ENCODE measurements at regions not wholly inside any gene's neighbourhood (a gene's known extent, or its start where the extent isn't known, plus 50 kb on each side); places are given as distances from the start of the nearest gene placed in this dataset.
"Not testable (repeated sequence)": the region's sequence is repeated elsewhere in the genome, so short reads cannot be mapped to it uniquely, and the experiment has no call there.

DNA sequence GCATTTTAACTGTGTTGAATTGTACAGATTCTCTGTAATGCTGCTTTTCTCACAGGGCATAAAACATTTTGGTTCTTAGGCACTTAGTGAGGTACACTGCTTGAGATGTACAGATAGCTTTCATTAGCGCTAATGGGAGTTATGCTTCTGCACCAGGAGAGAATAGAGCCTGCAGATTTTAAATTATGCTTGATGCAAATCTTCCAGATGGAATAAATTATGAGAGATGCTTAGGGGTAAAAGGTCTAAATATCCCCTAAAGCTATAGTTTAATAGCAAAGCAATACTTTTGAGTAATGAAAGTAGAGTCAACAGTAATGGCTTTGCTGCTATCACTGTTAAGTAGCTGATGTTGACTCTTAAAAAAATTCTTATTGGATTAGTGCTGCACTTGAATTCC lies 248.9 kb downstream of the S1PR1 start:
- intact Hi-C loops (cut with DNase I; ENCODE audit: low total_unique reads) (no loop called here), in situ Hi-C loops (cut with MboI; ENCODE audit: low pct_ligation_motif_present in 1 of 4, low pct_unique_long_range_greater_than_20kb in 1 of 4, low sequenced_read_pairs in 3 of 4) (no loop called here)
- H3K36me3 ChIP-seq: no peaks in the 10 kb centered on the region
- no peak overlapping the region for H3K27ac ChIP-seq
- TF ChIP-seq, protein P1, sequence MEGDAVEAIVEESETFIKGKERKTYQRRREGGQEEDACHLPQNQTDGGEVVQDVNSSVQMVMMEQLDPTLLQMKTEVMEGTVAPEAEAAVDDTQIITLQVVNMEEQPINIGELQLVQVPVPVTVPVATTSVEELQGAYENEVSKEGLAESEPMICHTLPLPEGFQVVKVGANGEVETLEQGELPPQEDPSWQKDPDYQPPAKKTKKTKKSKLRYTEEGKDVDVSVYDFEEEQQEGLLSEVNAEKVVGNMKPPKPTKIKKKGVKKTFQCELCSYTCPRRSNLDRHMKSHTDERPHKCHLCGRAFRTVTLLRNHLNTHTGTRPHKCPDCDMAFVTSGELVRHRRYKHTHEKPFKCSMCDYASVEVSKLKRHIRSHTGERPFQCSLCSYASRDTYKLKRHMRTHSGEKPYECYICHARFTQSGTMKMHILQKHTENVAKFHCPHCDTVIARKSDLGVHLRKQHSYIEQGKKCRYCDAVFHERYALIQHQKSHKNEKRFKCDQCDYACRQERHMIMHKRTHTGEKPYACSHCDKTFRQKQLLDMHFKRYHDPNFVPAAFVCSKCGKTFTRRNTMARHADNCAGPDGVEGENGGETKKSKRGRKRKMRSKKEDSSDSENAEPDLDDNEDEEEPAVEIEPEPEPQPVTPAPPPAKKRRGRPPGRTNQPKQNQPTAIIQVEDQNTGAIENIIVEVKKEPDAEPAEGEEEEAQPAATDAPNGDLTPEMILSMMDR (IDR thresholded peaks at IDR 0.05): no peak
- TF ChIP-seq POLR2AphosphoS5 (IDR thresholded peaks at IDR 0.05) (no peak), EP300 (IDR thresholded peaks at IDR 0.05; ENCODE audit: low read depth) (no peak), POLR2A (IDR thresholded peaks at IDR 0.05) (no peak)
- DNase-seq: no peak
- no peaks in the 10 kb centered on the region for H3K9me3 ChIP-seq
- no peaks in the 10 kb centered on the region for H3K4me1 ChIP-seq
- 0 to 25% methylated on average over 1 of the region's 1 CpG for WGBS, 2 donors (ENCODE audit: low coverage in 1 of 2)
- H3K27me3 ChIP-seq: no peaks in the 10 kb centered on the region
- no peak overlapping the region for H3K4me3 ChIP-seq

DNA sequence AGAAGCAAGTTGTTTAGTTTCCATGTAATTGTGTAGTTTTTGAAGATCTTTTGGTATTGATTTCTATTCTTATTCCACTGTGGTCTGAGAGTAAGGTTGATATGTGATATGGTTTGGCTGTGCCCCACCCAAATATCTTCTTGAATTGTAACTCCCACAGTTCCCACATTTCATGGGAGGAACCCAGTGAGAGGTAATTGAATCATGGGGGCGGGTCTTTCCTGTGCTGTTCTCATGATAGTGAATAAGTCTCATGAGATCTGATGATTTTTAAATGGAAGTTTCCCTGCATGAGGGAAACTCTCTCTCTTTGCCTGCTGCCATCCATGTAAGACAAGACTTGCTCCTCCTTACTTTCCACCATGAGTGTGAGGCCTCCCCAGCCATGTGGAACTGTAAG lies 255.3 kb downstream of the S1PR1 start:
- DNase-seq; in situ Hi-C loops (cut with MboI; ENCODE audit: low pct_ligation_motif_present in 1 of 4, low pct_unique_long_range_greater_than_20kb in 1 of 4, low sequenced_read_pairs in 3 of 4); H3K36me3 ChIP-seq; intact Hi-C loops (cut with DNase I; ENCODE audit: low total_unique reads); H3K27ac ChIP-seq; H3K27me3 ChIP-seq; H3K4me3 ChIP-seq; H3K9me3 ChIP-seq; H3K4me1 ChIP-seq: not testable (repeated sequence)
- 70 to 78% methylated on average over 1 of the region's 1 CpG for WGBS, 2 donors (ENCODE audit: low coverage in 1 of 2)

DNA sequence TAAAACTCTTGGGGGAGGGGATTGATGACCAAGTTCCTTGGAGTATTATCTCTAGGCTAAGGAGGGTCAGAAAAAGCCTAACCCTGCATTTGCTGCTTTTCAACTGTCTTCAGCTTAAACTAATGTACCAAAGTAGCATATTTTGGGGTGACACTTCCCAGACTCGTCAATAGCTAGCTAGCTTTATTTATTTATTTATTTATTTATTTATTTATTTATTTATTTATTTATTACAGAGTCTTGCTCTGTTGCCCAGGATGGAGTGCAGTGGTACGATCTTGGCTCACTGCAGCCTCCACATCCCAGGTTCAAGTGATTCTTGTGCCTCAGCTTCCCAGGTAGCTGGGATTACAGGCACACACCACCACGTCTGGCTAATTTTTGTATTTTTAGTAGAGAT lies 257.1 kb downstream of the S1PR1 start:
- intact Hi-C loops (cut with DNase I; ENCODE audit: low total_unique reads): not testable (repeated sequence)

DNA sequence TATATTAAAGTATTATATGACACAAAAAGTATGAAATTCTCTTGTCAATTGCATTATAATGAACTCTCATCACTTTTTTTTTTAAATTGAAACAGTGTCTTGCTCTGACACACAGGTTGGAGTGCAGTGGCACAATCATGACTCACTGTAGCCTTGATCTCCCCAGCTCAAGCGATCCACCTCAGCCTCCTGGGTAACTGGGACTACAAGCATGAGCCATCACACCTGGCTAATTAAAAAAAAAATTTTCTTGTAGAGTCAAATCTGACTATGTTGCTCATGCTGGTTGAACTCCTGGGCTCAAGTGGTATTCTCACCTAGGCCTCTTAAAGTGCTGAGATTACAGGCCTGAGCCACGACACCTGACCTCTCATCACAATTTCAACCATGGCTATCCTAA lies 259.3 kb downstream of the S1PR1 start:
- Histone ChIP-seq H3K9me3 (no peaks in the 10 kb centered on the region), H3K4me3 (no peak overlapping the region), H3K27ac (no peak overlapping the region), H3K4me1 (no peaks in the 10 kb centered on the region), H3K27me3 (no peaks in the 10 kb centered on the region), H3K36me3 (no peaks in the 10 kb centered on the region)
- intact Hi-C loops (cut with DNase I; ENCODE audit: low total_unique reads): no loop called here
- in situ Hi-C loops (cut with MboI; ENCODE audit: low pct_ligation_motif_present in 1 of 4, low pct_unique_long_range_greater_than_20kb in 1 of 4, low sequenced_read_pairs in 3 of 4): no loop called here
- no peak for DNase-seq
- 77 to 100% methylated on average over 1 to 2 of the region's 2 CpGs for WGBS, 2 donors (ENCODE audit: low coverage in 1 of 2)
- TF ChIP-seq, protein P1 (IDR thresholded peaks at IDR 0.05): no peak
- TF ChIP-seq POLR2A (IDR thresholded peaks at IDR 0.05) (no peak), POLR2AphosphoS5 (IDR thresholded peaks at IDR 0.05) (no peak), EP300 (IDR thresholded peaks at IDR 0.05; ENCODE audit: low read depth) (no peak)

More for the DNA sequence above, 257.1 kb downstream of the S1PR1 start:
- H3K27ac ChIP-seq; H3K9me3 ChIP-seq; DNase-seq; H3K4me1 ChIP-seq; H3K4me3 ChIP-seq; H3K27me3 ChIP-seq; H3K36me3 ChIP-seq; in situ Hi-C loops (cut with MboI; ENCODE audit: low pct_ligation_motif_present in 1 of 4, low pct_unique_long_range_greater_than_20kb in 1 of 4, low sequenced_read_pairs in 3 of 4): not testable (repeated sequence)
- 74 to 79% methylated on average over 3 of the region's 3 CpGs for WGBS, 2 donors (ENCODE audit: low coverage in 1 of 2)

DNA sequence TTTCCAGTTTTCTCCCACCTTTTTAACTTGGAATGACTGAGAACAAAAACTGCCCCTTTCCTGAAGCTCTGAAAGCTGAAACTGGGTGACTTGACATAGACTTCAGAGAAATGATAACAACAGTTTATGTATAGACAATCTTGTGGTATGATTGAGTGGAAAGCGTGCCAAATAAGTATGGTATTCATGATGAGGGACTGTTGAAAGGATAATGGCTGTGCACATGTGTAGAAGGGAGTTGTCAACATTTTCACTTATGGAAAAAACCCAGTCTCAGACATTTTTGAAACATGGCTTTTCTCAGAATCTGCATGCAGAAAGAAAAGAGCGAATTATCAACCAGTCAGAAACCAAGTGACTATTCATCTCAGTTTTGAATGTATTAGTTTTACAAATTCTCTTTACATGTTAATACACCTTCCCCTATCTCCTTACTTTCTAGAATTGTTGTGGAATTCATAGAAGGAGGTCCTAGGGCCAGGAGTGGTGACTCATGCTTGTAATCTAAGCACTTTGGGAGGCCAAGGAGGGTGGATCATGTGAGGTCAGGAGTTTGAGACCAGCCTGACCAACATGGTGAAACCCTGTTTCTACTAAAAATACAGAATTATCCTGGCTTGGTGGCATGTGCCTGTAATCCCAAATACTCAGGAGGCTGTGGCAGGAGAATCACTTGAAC lies 261.2 kb downstream of the S1PR1 start:
- TF ChIP-seq POLR2AphosphoS5 (IDR thresholded peaks at IDR 0.05) (no peak), POLR2A (IDR thresholded peaks at IDR 0.05) (no peak), EP300 (IDR thresholded peaks at IDR 0.05; ENCODE audit: low read depth) (no peak)
- TF ChIP-seq, protein P1 (IDR thresholded peaks at IDR 0.05): no peak
- no peaks in the 10 kb centered on the region for H3K9me3 ChIP-seq
- H3K36me3 ChIP-seq: no peaks in the 10 kb centered on the region
- in situ Hi-C loops (cut with MboI; ENCODE audit: low pct_ligation_motif_present in 1 of 4, low pct_unique_long_range_greater_than_20kb in 1 of 4, low sequenced_read_pairs in 3 of 4) (no loop called here), intact Hi-C loops (cut with DNase I; ENCODE audit: low total_unique reads) (no loop called here)
- no peaks in the 10 kb centered on the region for H3K27me3 ChIP-seq
- H3K27ac ChIP-seq: no peak overlapping the region
- no peak for DNase-seq
- no peaks in the 10 kb centered on the region for H3K4me1 ChIP-seq
- WGBS, 2 donors (ENCODE audit: low coverage in 1 of 2): 40 to 53% methylated on average over 2 of the region's 2 CpGs
- no peak overlapping the region for H3K4me3 ChIP-seq

DNA sequence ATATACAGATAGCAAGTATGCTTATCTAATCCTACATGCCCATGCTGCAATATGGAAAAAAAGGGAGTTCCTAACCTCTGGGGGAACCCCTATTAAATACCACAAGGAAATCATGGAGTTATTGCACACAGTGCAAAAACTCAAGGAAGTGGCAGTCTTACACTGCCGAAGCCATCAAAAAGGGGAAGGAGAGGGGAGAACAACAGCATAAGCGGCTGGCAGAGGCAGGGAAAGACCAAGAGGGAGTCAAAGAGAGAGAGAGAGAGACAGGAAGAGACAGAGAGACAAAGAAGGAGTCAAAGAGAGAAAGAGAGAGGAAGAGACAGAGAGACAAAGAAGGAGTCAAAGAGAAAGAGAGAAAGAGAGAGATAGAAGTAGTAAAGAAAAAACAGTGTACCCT lies 267.3 kb downstream of the S1PR1 start:
- H3K4me1 ChIP-seq; H3K36me3 ChIP-seq; H3K4me3 ChIP-seq; H3K27ac ChIP-seq; H3K9me3 ChIP-seq; intact Hi-C loops (cut with DNase I; ENCODE audit: low total_unique reads); DNase-seq; H3K27me3 ChIP-seq; in situ Hi-C loops (cut with MboI; ENCODE audit: low pct_ligation_motif_present in 1 of 4, low pct_unique_long_range_greater_than_20kb in 1 of 4, low sequenced_read_pairs in 3 of 4): not testable (repeated sequence)
- WGBS, 2 donors (ENCODE audit: low coverage in 1 of 2): 76 to 83% methylated on average over 2 of the region's 2 CpGs

DNA sequence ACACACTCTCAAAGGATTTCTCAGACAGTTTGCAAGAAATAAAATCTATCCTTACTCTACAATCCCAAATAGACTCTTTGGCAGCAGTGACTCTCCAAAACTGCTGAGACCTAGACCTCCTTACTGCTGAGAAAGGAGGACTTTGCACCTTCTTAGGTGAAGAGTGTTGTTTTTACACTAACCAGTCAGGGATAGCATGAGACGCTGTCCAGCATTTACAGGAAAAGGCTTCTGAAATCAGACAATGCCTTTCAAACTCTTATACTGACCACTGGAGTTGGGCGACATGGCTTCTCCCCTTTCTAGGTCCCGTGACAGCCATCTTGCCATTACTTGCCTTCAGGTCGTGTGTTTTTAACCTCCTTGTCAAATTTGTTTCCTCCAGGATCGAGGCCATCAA lies 268.4 kb downstream of the S1PR1 start:
- H3K36me3 ChIP-seq; H3K27ac ChIP-seq; H3K9me3 ChIP-seq; H3K27me3 ChIP-seq; DNase-seq; H3K4me3 ChIP-seq; H3K4me1 ChIP-seq; intact Hi-C loops (cut with DNase I; ENCODE audit: low total_unique reads); in situ Hi-C loops (cut with MboI; ENCODE audit: low pct_ligation_motif_present in 1 of 4, low pct_unique_long_range_greater_than_20kb in 1 of 4, low sequenced_read_pairs in 3 of 4): not testable (repeated sequence)
- WGBS, 2 donors (ENCODE audit: low coverage in 1 of 2): 79 to 100% methylated on average over 1 to 5 of the region's 5 CpGs
